Activated CD4-positive, CD25-positive, alpha-beta regulatory T cell treated with anti-CD3 and anti-CD28 coated beads, Interleukin-2, amount 50 U/mL, for 16 hours (primary cell): ENCODE measurements at regions not wholly inside any gene's neighbourhood (a gene's known extent, or its start where the extent isn't known, plus 50 kb on each side); places are given as distances from the start of the nearest gene placed in this dataset.
"Not testable (repeated sequence)": the region's sequence is repeated elsewhere in the genome, so short reads cannot be mapped to it uniquely, and the experiment has no call there.

Source experiments
- DNase-seq: peaks from one replicate; pipeline ENCODE4 v3.0.0-alpha.2; 2020; ENCODE audit warnings: low read depth, low spot score

- no peak for DNase-seq
These were observed 621.3 kb upstream of the ADARB2 start for GRCh38 chr10:2358586-2358985.

DNA sequence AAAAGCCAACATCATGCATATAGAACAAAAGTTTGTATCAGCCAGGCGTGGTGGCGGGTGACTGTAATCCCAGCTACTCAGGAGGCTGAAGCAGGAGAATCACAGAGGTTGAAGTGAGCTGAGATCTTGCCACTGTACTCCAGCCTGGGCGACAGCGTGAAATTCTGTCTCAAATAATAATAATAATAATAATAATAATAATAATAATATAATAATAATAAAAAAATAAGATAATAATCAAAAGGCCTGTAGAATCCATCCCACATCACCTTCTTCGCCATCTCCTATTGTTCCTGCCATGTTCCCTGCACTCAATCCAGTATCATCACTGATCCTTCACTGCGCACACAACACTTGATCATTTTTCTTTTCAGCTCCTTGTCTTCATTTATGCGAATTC lies 619.3 kb upstream of the ADARB2 start:
- no peak for DNase-seq

- no peak for DNase-seq
These were observed 614.2 kb upstream of the ADARB2 start for GRCh38 chr10:2351566-2351965.

- DNase-seq = no peak
These were observed 604.9 kb upstream of the ADARB2 start for GRCh38 chr10:2342206-2342605.

DNA sequence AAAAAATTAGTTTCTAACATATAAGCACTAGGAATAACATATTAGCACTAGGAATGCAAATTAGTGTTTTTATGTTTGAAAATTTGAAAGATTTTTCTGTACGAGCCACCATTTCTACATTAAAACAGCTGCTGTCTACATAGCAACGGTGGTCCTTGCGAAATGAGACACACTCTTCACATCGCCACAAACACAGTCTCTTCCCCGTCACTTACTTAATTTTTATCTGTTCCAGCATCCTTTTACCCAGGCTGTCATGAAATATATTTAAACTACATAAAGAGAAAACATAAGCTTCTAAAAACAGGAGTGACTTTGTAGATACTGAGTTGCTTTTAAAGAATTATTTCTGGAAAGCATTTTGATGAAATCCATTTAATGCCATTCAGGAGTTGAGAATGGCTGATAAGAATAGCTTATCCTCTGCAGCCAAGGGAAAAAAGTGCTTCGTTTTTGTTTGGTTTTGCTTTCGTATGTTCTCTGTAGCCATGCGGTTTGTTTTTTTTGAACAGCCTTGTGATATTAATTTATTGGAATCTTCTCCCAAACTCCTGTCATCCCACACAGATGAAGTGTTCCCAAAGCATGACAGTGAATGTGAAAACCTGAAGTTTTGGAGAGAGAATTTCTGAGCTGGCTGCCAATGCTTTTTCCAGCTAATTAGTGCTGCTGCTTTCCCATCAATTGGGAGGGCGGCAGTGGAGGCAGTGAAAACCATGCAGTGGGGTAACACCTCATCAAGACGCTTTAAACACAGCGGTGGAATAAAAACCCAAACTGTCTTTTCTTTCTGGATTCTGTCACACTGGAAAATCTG lies 603.7 kb upstream of the ADARB2 start:
- DNase-seq = no peak

GRCh38 chr10:2335626-2336025 lies 598.3 kb upstream of the ADARB2 start:
- no peak for DNase-seq

- DNase-seq = no peak
These were observed 597.2 kb upstream of the ADARB2 start for GRCh38 chr10:2334575-2334974.

DNA sequence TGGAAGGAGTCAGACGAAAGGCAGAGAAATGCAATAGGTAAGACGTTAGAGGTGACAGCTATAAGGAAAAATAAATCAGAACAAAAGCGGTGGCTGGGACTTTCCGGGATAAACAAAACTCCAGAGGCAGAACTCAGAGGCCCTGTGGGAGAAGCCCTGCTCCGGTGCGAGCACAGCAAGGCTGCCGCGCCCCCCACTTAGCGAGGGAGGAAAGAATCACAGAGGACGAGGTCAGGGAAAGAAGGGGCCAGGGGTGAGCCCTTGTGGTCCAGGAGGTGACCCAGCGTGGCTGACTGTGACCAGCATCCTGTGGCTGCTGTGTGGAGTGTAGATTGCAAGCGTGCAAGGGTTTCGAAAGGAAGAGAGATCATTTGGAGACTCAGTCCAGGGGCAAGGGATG lies 591.8 kb upstream of the ADARB2 start:
- no peak for DNase-seq

DNA sequence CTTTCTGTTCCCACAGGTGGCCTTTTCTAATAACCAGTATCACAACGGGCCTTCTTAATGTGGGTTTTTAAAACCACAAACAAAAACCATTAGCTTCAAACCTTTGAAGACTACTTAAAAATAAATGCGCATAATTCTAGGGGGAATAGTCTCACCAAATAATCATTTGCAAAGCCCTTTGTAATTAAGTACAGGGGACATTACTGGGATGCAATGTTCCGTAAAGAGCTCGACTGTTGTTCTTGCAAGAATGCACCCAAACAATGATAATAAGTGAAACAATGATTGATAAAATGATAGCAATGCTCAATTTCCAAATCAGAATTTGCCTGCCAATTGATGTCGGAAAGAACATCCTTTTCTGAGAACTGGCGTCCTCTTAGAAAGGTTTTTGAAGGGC lies 589.1 kb upstream of the ADARB2 start:
- no peak for DNase-seq

DNA sequence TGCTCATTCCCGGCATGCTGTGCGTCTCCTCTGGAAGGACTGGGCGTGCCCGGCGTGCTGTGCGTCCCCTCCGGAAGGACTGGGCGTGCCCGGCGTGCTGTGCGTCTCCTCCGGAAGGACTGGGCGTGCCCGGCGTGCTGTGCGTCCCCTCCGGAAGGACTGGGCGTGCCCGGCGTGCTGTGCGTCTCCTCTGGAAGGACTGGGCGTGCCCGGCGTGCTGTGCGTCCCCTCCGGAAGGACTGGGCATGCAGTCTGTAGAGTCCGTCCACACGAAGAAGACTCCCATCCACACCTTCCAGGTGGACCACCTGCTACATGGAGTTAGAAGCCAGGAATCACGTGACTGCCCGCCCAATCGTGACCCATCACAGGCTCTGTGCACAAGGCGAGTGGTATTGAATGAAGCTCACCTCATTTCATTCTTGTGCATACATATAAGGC lies 577.7 kb upstream of the ADARB2 start:
- not testable (repeated sequence) for DNase-seq

GRCh38 chr10:2306081-2306480 lies 568.8 kb upstream of the ADARB2 start:
- no peak for DNase-seq

DNA sequence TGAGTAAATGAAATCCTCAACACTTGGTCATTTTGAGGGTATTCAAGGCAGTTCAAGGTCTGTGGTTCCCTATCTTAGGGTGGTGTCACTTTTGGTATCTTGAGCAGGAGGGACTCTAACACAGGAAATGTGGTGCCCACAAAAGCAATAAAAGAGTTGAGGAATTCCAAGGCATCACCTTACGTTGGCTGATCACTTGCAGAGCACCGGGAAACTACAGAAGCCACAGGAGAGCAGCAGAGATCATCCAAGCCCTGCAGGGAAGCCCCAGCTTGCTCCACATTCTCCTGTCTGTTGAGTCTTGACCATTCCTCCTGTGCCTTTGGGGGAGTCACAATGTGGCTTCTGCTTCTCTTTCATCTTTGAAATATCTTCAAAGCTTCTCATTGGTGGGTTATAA lies 565.8 kb upstream of the ADARB2 start:
- no peak for DNase-seq

DNA sequence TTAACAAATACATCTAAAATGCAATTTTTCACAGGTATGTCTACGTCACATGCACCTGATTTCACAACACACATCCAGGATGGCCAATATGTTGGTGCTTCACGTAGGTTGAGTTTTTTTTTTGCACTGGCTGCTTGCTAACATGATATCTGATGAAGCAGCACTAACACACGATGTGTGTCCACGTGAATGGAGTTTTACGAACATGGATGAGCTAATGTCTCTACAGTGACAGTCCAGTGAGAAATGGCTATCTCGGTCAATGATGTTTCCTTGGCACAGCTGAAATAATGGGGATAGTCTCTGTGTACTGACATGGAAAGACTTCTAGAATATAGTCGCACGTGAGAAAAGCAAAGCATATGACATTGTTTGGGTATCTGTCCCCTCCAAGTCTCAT lies 563.9 kb upstream of the ADARB2 start:
- DNase-seq = no peak

DNA sequence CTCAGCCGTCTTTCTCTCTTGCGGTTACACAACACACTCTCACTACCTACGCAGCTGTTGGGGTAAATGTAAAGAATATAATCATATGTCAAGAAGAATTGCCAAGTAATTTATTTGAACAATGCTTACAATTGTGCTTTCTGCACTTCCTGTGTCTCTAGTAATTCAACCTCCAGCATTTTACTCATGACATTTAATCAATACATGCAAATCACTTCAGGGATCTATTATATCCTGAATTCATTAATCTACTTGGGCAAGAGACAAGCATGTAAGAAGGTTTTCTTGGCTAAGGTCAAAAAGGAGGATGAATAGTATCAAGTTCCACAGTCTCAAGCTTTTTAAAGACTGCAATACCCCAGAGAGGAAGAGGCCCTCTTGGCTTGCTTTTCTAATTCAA lies 562.9 kb upstream of the ADARB2 start:
- DNase-seq = no peak

DNA sequence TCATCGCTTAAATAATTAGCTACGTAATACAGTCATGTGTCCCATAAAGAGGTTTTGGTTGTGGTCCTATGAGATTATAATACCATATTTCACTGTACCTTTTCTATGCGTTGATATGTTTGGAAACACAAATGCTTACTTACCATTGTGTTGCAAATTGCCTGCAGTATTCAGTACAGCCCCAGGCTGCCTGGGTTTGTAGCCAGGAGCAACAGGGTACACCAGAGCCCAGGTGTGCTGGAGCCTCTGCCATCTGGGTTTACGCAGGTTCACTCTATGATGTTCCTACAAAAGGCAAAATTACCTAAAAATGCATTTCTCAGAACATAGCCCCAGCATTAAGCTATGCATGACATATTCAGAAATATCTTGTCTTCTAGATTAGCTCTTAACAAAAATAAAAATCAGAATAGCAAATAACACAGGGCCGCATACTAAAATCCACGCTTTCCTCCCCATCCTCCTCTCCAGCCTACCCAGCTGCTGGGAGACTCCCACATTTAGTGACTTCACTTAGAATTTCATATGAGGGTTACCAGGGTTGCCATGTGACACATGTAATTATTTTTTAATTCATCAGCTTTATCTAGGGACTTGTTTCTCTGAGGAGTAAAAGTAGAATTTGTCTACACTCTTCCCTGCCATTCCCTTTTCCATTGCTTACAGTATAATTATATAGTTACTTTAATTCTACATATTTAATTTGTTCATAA lies 559.0 kb upstream of the ADARB2 start:
- no peak for DNase-seq

- DNase-seq = no peak
These were observed 557.4 kb upstream of the ADARB2 start for GRCh38 chr10:2294739-2295138.

- DNase-seq = no peak
These were observed 546.7 kb upstream of the ADARB2 start for GRCh38 chr10:2284071-2284470.

DNA sequence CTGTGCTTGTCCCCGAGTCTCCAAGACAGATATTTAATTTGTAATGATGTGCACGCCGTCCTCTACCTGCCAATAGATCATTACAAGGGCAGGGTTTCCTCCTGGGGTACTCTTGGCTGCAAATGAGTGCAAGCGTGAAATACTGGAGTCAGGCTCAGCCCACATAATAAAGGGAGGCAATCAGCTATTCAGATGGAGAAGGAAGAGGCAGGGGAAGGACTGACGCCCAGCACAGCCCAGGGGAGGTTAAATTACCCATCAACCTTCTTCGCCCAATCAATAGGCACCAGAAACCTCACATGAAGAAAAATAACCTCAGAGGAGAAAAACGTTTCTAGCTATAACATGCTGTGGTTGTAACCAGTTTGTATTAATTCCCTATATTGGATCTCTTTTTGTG lies 544.9 kb upstream of the ADARB2 start:
- DNase-seq = no peak

DNA sequence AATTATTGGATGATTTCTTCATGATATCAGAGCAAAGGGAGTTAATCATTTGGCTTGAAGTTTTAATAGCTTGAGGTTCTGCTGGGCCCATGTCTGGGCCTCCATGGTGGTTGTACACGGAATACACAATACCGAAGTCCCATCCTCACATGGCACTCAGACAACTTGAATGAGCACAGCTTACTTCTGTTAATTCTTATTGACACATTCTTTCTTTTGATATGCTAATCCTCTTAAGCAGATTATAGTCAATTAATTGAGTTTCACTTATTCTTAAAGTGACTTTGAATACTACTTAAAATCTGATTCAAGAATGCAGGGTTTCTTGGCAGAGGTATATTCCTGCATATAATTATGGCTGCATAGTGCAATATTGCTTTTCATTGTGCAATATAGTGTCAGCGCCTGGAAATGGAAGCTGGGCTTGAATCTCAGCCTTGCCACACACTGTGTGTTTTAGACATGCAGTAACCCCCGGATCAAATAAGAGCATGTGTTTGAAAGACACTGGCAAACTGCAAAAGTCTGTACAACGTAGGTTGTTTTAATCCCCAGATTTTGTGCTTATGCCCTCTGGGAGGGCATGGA lies 543.5 kb upstream of the ADARB2 start:
- no peak for DNase-seq

GRCh38 chr10:2279711-2280110 lies 542.4 kb upstream of the ADARB2 start:
- DNase-seq = no peak

GRCh38 chr10:2278363-2278762 lies 541.0 kb upstream of the ADARB2 start:
- DNase-seq = no peak

DNA sequence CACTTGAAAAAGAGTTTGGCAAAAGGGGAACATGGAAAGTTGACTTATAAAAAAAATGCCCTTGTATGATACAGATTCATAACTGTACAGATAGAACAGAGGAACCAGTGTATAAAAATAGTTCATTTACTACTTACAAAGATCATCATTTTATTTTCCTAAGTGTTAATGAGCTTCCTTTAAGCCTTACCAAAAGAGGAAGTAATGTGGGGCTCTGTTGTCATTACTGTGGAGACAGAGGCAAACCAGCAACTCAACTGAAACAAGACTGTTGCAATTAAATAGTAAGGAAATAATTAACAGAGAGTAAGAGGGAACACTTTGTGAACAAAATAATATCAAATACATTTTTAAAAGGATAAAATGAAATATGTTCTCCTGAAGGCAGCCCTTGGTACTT lies 526.2 kb upstream of the ADARB2 start:
- DNase-seq = no peak

DNA sequence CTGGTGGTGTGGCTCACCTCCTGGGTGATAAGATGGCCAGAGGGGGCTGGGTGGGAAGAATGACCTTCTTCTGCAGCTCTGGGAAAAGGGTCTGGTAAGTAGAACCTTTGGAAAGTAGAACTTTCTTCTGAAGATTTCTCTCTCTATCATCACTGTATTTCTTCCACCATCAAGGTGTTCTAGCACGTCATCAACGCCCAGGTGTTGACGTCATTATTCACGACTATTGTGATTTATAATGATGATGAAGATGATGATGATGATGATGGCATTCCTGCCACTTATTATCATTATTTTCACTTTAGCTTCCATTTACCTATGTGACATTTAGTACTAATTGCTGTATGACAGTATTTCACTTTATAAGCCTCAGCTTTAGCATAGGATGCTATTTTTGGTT lies 525.6 kb upstream of the ADARB2 start:
- no peak for DNase-seq
